CD4-positive, alpha-beta T cell treated with Interleukin-12 subunit alpha and Interleukin-12 subunit beta, for 1 hour (primary cell): ENCODE measurements at regions not wholly inside any gene's neighbourhood (a gene's known extent, or its start where the extent isn't known, plus 50 kb on each side); places are given as distances from the start of the nearest gene placed in this dataset.
"Not testable (repeated sequence)": the region's sequence is repeated elsewhere in the genome, so short reads cannot be mapped to it uniquely, and the experiment has no call there.

Source experiments
- DNase-seq: peaks from one replicate; pipeline ENCODE4 v3.0.0-alpha.2; 2020

GRCh38 chr3:35849496-35849895, 210.2 kb downstream of the ARPP21 start:
- no peak for DNase-seq

- no peak for DNase-seq
Measured at GRCh38 chr3:35849963-35850362, 210.6 kb downstream of the ARPP21 start.

- DNase-seq = no peak
Measured at GRCh38 chr3:35857004-35857403, 217.7 kb downstream of the ARPP21 start.

GRCh38 chr3:35862057-35862456, 222.7 kb downstream of the ARPP21 start:
- DNase-seq = no peak

GRCh38 chr3:35864871-35865270, 225.5 kb downstream of the ARPP21 start:
- DNase-seq = no peak

- no peak for DNase-seq
Measured at GRCh38 chr3:35867791-35868190, 228.5 kb downstream of the ARPP21 start.

GRCh38 chr3:35871009-35871408, 231.7 kb downstream of the ARPP21 start:
- no peak for DNase-seq

- no peak for DNase-seq
Measured at GRCh38 chr3:35883929-35884328, 244.6 kb downstream of the ARPP21 start.

GRCh38 chr3:35894735-35895134, 255.4 kb downstream of the ARPP21 start:
- DNase-seq = no peak

- no peak for DNase-seq
Measured at GRCh38 chr3:35899245-35899644, 259.9 kb downstream of the ARPP21 start.

GRCh38 chr3:35900079-35900478, 260.8 kb downstream of the ARPP21 start:
- DNase-seq = no peak

GRCh38 chr3:35908366-35909232, 269.3 kb downstream of the ARPP21 start:
- DNase-seq = peak; percentile 22

GRCh38 chr3:35919160-35919559, 279.8 kb downstream of the ARPP21 start:
- no peak for DNase-seq

- no peak for DNase-seq
Measured at GRCh38 chr3:35921718-35922117, 282.4 kb downstream of the ARPP21 start.

- not testable (repeated sequence) for DNase-seq
Measured at GRCh38 chr3:35924070-35924469, 284.7 kb downstream of the ARPP21 start.

- no peak for DNase-seq
Measured at GRCh38 chr3:35927441-35927840, 288.1 kb downstream of the ARPP21 start.

GRCh38 chr3:35929158-35929557, 289.8 kb downstream of the ARPP21 start:
- DNase-seq = no peak

GRCh38 chr3:35931867-35932266, 292.5 kb downstream of the ARPP21 start:
- DNase-seq = no peak

GRCh38 chr3:35932995-35933394, 293.7 kb downstream of the ARPP21 start:
- DNase-seq = no peak

GRCh38 chr3:35936571-35936970, 297.2 kb downstream of the ARPP21 start:
- DNase-seq = no peak

- no peak for DNase-seq
Measured at GRCh38 chr3:35944926-35945710, 305.8 kb downstream of the ARPP21 start.

GRCh38 chr3:35946121-35946853, 307.0 kb downstream of the ARPP21 start:
- DNase-seq = no peak

GRCh38 chr3:35946854-35947515, 307.7 kb downstream of the ARPP21 start:
- no peak for DNase-seq
